HepG2 (cell line): ENCODE measurements at regions not wholly inside any gene's neighbourhood (a gene's known extent, or its start where the extent isn't known, plus 50 kb on each side); places are given as distances from the start of the nearest gene placed in this dataset.

Experiments used
- ATAC-seq: fragments of 200-7000 bp; cut with Tn5 transposase; 3 replicates; pipeline ENCODE4 v1.9.1; 2020; ENCODE audit warnings: mild to moderate bottlenecking, moderate library complexity
- BruUV-seq: library from RNA; stranded (reverse); fragments of 400-500 nt; replicated peaks from 2 replicates; lab custom pipeline; 2021; lab: Mats Ljungman, UMichigan
- CTCF ChIA-PET: fragments of 300-600 bp; formaldehyde crosslinking; extraction: SDS; loops from one replicate; lab custom pipeline; 2021; ENCODE audit warnings: low total read pairs, inconsistent platforms, low intra/inter-chr PET ratio; lab: Yijun Ruan, JAX
- POLR2A ChIA-PET: fragments of 350-600 bp; sonication (Branson Sonifier 250); formaldehyde crosslinking; loops from one replicate; lab custom pipeline; 2020; ENCODE audit warnings: antibody characterized with exemption, inconsistent platforms; lab: Yijun Ruan, JAX
- DNase-seq: peaks from one replicate; pipeline ENCODE4 v3.0.0-alpha.2; 2015; ENCODE audit warnings: low spot score
- FAIRE-seq: peaks from 3 replicates; lab custom pipeline; 2011; peaks lifted over from hg19 to GRCh38; lab: Jason Lieb, UNC
- H2AFZ ChIP-seq: one replicate; pipeline ENCODE4 v1.6.1; 2011; ENCODE audit warnings: low read length, inconsistent platforms
- H3K27ac ChIP-seq: fragments of 300-600 bp; 3 replicates; pipeline ENCODE4 v1.8.0; 2011; ENCODE audit warnings: mixed run types, mild to moderate bottlenecking, mixed read lengths, low read length, inconsistent platforms; ENCODE audit not compliant: insufficient read depth; ENCODE audit errors: extremely low read length
- H3K27me3 ChIP-seq, 2 experiments: fragments of 200-600 bp in 1 of 2; 2 replicates in 1 of 2; 3 replicates in 1 of 2; pipeline versions ENCODE4 v1.6.0 to v1.8.0; 2011; ENCODE audit warnings: low read length in 2 of 2, mild to moderate bottlenecking in 2 of 2, moderate library complexity in 2 of 2, inconsistent platforms in 1 of 2; ENCODE audit not compliant: insufficient read depth in 2 of 2, control insufficient read depth in 1 of 2
- H3K36me3 ChIP-seq, 2 experiments: fragments of 200-600 bp in 1 of 2; replicated peaks in 1 of 2; 2 replicates in 1 of 2; 3 replicates in 1 of 2; pipeline versions ENCODE4 v1.5.1 to v1.8.0; 2011; ENCODE audit warnings: low read length in 2 of 2, inconsistent platforms in 1 of 2; ENCODE audit not compliant: insufficient read depth in 2 of 2, control insufficient read depth in 1 of 2
- H3K4me1 ChIP-seq: 2 replicates; pipeline ENCODE4 v1.5.1; 2012; ENCODE audit warnings: low read length, inconsistent platforms; ENCODE audit not compliant: insufficient read depth
- H3K4me2 ChIP-seq: 2 replicates; pipeline ENCODE4 v1.6.0; 2011; ENCODE audit warnings: low read depth, low read length, inconsistent platforms
- H3K4me3 ChIP-seq, 3 experiments: fragments of 200-600 bp in 1 of 3; sonication (generic), shearing (Covaris generic) in 1 of 3; replicated peaks in 1 of 3; 2 replicates each; pipeline ENCODE4 v1.5.1; 2011 to 2016; ENCODE audit warnings: low read length in 3 of 3, inconsistent platforms in 2 of 3, low read depth in 2 of 3, mild to moderate bottlenecking in 2 of 3, control low read depth in 1 of 3, mixed read lengths in 1 of 3; ENCODE audit not compliant: insufficient read depth in 1 of 3
- H3K79me2 ChIP-seq: one replicate; pipeline ENCODE4 v1.6.1; 2011; ENCODE audit warnings: low read length, inconsistent platforms; ENCODE audit not compliant: insufficient read depth
- H3K9ac ChIP-seq: 2 replicates; pipeline ENCODE4 v1.6.0; 2011; ENCODE audit warnings: mild to moderate bottlenecking, low read depth, low read length, inconsistent platforms; ENCODE audit not compliant: insufficient read depth
- H3K9me3 ChIP-seq: 2 replicates; pipeline ENCODE4 v1.5.1; 2012; ENCODE audit warnings: mild to moderate bottlenecking, low read length
- H4K20me1 ChIP-seq: 2 replicates; pipeline ENCODE4 v1.6.0; 2011; ENCODE audit warnings: inconsistent platforms, mild to moderate bottlenecking, low read length, moderate library complexity; ENCODE audit not compliant: insufficient read depth
- DBP ChIP-seq: sonication (generic); formaldehyde crosslinking; IDR thresholded peaks from 2 replicates; pipeline ENCODE4 v1.4.0; 2020; ENCODE audit warnings: missing genetic modification reagents; ENCODE audit errors: not compliant biosample characterization
- EP300 ChIP-seq, 3 experiments: sonication (generic) in 1 of 3; formaldehyde crosslinking in 1 of 3; IDR thresholded peaks; 2 replicates each; pipeline versions ENCODE4 v1.5.1 to v1.6.1; 2011 to 2020; ENCODE audit warnings: low read depth in 2 of 3, low read length in 2 of 3, borderline replicate concordance in 1 of 3, improper control_type of control experiment in 1 of 3, mild to moderate bottlenecking in 1 of 3, missing genetic modification reagents in 1 of 3, moderate library complexity in 1 of 3
- HOXD1 ChIP-seq: sonication (generic); formaldehyde crosslinking; IDR thresholded peaks from 2 replicates; pipeline ENCODE4 v1.5.0; 2020; ENCODE audit warnings: missing genetic modification reagents
- THAP11 ChIP-seq: IDR thresholded peaks from 2 replicates; pipeline ENCODE4 v1.6.1; 2016; ENCODE audit warnings: missing biosample characterization, missing genetic modification reagents
- THYN1 ChIP-seq: sonication (generic); formaldehyde crosslinking; IDR thresholded peaks from 2 replicates; pipeline ENCODE4 v1.8.1; 2023; ENCODE audit warnings: low read depth, mild to moderate bottlenecking, moderate library complexity, missing genetic modification reagents, borderline replicate concordance
- TOPORS ChIP-seq: sonication (generic); formaldehyde crosslinking; IDR thresholded peaks from 2 replicates; pipeline ENCODE4 v1.8.0; 2023; ENCODE audit warnings: mild to moderate bottlenecking, missing genetic modification reagents
- U2AF2 ChIP-seq: fragments of 200-400 bp; formaldehyde crosslinking; IDR thresholded peaks from 2 replicates; pipeline ENCODE4 v1.6.1; 2017; ENCODE audit warnings: low read depth, mild to moderate bottlenecking, low read length
- ZNF292 ChIP-seq: sonication (generic); formaldehyde crosslinking; IDR thresholded peaks from 2 replicates; pipeline ENCODE4 v1.8.1; 2022; ENCODE audit warnings: mild to moderate bottlenecking, low read depth, missing genetic modification reagents, borderline replicate concordance
- WGBS: methylation state at CpG from one replicate; pipeline ENCODE4 v1.1.6; 2017; ENCODE audit warnings: low lambda C conversion rate; 5-methylcytosine and 5-hydroxymethylcytosine counted together
- in situ Hi-C: cut with HindIII; loops from 2 replicates; pipeline ENCODE4 v1.10.0; 2017; ENCODE audit warnings: low pct_unique_long_range_greater_than_20kb; ENCODE audit not compliant: extremely low pct_ligation_motif_present
- intact Hi-C: fragments of 100-400 bp; cut with micrococcal nuclease; formaldehyde crosslinking; loops from one replicate; pipeline ENCODE4 v1.10.0; 2022; ENCODE audit not compliant: unreplicated experiment
- TF ChIP-seq, protein P1 (sequence below): sonication (generic); formaldehyde crosslinking; IDR thresholded peaks from 2 replicates; pipeline ENCODE4 v1.4.0; 2020; ENCODE audit warnings: missing genetic modification reagents
- TF ChIP-seq, protein P2 (sequence below): sonication (generic); formaldehyde crosslinking; IDR thresholded peaks from 2 replicates; pipeline ENCODE4 v1.5.0; 2020; ENCODE audit warnings: missing genetic modification reagents

- TF ChIP-seq ZNF292 (CRISPR knock-in tag), result no peak
Measured at GRCh38 chr2:156004459-156004858, 328.1 kb downstream of the NR4A2 start (continued).

- no peak overlapping the region for H3K9ac ChIP-seq
- H3K4me3 ChIP-seq, result no peak overlapping the region
- no peaks in the 10 kb centered on the region for H3K79me2 ChIP-seq
- in situ Hi-C loops, result no loop called here
- no TSS peak for BruUV-seq
- DNase-seq, result no peak
- no peak for FAIRE-seq
- H2AFZ ChIP-seq, result no peak overlapping the region
- no peak for ATAC-seq
- no peaks in the 10 kb centered on the region for H3K4me1 ChIP-seq
- WGBS, result 46% methylated on average over 4 of the region's 4 CpGs
- POLR2A ChIA-PET, result no interaction called here
- no peaks in the 10 kb centered on the region for H4K20me1 ChIP-seq
- intact Hi-C loops, result no loop called here
- no peaks in the 10 kb centered on the region for H3K27me3 ChIP-seq
- no peaks in the 10 kb centered on the region for H3K9me3 ChIP-seq
- no peaks in the 10 kb centered on the region for H3K36me3 ChIP-seq
- H3K27ac ChIP-seq, result no peak overlapping the region
- CTCF ChIA-PET, result no interaction called here
- no peak overlapping the region for H3K4me2 ChIP-seq
- no peak for TF ChIP-seq HOXD1
- TF ChIP-seq U2AF2, result no peak
- no peak for TF ChIP-seq THYN1 (CRISPR knock-in tag)
- TF ChIP-seq, protein P1, sequence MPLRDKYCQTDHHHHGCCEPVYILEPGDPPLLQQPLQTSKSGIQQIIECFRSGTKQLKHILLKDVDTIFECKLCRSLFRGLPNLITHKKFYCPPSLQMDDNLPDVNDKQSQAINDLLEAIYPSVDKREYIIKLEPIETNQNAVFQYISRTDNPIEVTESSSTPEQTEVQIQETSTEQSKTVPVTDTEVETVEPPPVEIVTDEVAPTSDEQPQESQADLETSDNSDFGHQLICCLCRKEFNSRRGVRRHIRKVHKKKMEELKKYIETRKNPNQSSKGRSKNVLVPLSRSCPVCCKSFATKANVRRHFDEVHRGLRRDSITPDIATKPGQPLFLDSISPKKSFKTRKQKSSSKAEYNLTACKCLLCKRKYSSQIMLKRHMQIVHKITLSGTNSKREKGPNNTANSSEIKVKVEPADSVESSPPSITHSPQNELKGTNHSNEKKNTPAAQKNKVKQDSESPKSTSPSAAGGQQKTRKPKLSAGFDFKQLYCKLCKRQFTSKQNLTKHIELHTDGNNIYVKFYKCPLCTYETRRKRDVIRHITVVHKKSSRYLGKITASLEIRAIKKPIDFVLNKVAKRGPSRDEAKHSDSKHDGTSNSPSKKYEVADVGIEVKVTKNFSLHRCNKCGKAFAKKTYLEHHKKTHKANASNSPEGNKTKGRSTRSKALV (CRISPR knock-in tag), result no peak
- TF ChIP-seq, protein P2, sequence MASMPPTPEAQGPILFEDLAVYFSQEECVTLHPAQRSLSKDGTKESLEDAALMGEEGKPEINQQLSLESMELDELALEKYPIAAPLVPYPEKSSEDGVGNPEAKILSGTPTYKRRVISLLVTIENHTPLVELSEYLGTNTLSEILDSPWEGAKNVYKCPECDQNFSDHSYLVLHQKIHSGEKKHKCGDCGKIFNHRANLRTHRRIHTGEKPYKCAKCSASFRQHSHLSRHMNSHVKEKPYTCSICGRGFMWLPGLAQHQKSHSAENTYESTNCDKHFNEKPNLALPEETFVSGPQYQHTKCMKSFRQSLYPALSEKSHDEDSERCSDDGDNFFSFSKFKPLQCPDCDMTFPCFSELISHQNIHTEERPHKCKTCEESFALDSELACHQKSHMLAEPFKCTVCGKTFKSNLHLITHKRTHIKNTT (CRISPR knock-in tag), result no peak
- no peak for TF ChIP-seq THAP11 (CRISPR knock-in tag)
- TF ChIP-seq EP300 (IDR thresholded peaks at IDR 0.05; ENCODE audit: low read depth in 2 of 2, low read length in 2 of 2), result no peak
- TF ChIP-seq EP300 (CRISPR knock-in tag; IDR thresholded peaks at IDR 0.05; ENCODE audit: borderline replicate concordance), result no peak
- TF ChIP-seq TOPORS, result no peak
- no peak for TF ChIP-seq DBP (CRISPR knock-in tag)
Measured at GRCh38 chr2:156003780-156004179, 328.7 kb downstream of the NR4A2 start.
